Breast epithelium (tissue), 3 donors: ENCODE measurements at regions not wholly inside any gene's neighbourhood (a gene's known extent, or its start where the extent isn't known, plus 50 kb on each side); places are given as distances from the start of the nearest gene placed in this dataset.

Experiments used
- CTCF ChIP-seq, 3 donors: fragments of 450-650 bp; IDR thresholded peaks; one replicate each; pipeline ENCODE4 v1.5.1; 2016 to 2017; ENCODE audit warnings: antibody characterized with exemption in 3 of 3, mild to moderate bottlenecking in 3 of 3, moderate library complexity in 3 of 3
- POLR2A ChIP-seq: fragments of 450-650 bp; IDR thresholded peaks from one replicate; pipeline ENCODE4 v1.6.1; 2016; ENCODE audit warnings: antibody characterized with exemption, mild to moderate bottlenecking, moderate library complexity

- TF ChIP-seq CTCF (IDR thresholded peaks at IDR 0.05), result no peak
- TF ChIP-seq POLR2A, result no peak
Measured at GRCh38 chrX:16312761-16313623, 145.7 kb downstream of the MAGEB17 start.
